ENCODE measurements at regions not wholly inside any gene's neighbourhood (a gene's known extent, or its start where the extent isn't known, plus 50 kb on each side); places are given as distances from the start of the nearest gene placed in this dataset.

GRCh38 chr5:169474226-169474625, 109.3 kb upstream of the SPDL1 start:
- TF ChIP-seq EZH2 (IDR thresholded peaks at IDR 0.05; ENCODE audit: borderline replicate concordance, low read depth, low read length, severe bottlenecking), result no peak
- TF ChIP-seq, protein P1, sequence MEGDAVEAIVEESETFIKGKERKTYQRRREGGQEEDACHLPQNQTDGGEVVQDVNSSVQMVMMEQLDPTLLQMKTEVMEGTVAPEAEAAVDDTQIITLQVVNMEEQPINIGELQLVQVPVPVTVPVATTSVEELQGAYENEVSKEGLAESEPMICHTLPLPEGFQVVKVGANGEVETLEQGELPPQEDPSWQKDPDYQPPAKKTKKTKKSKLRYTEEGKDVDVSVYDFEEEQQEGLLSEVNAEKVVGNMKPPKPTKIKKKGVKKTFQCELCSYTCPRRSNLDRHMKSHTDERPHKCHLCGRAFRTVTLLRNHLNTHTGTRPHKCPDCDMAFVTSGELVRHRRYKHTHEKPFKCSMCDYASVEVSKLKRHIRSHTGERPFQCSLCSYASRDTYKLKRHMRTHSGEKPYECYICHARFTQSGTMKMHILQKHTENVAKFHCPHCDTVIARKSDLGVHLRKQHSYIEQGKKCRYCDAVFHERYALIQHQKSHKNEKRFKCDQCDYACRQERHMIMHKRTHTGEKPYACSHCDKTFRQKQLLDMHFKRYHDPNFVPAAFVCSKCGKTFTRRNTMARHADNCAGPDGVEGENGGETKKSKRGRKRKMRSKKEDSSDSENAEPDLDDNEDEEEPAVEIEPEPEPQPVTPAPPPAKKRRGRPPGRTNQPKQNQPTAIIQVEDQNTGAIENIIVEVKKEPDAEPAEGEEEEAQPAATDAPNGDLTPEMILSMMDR (IDR thresholded peaks at IDR 0.05; ENCODE audit: borderline replicate concordance, extremely low read depth, low read length, poor library complexity, severe bottlenecking), result no peak
- H2AFZ ChIP-seq (ENCODE audit: low read depth, low read length), result no peak overlapping the region

DNA sequence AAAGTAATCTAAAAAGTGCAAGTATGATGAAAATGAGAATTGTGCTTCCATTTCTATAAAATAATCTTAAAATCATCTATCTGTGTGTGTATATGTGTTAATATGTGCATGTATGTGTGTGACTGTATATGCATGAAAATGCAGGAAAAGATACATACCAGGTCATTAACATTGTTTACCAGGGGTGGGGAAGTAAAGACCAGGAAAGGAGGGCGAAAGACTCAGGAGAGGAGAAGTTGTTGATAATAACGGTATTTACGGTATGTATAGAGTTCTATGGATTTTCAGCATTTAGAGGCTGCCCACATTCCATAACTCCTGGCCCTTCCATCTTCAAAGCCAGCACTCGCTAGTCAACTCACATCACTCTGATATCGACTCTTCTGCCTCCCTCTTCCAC, 111.0 kb upstream of the SPDL1 start:
- no peaks in the 10 kb centered on the region for H4K20me1 ChIP-seq (ENCODE audit: insufficient read depth, low read length)
- H3K4me2 ChIP-seq (ENCODE audit: insufficient read depth, low read length), result no peak overlapping the region
- H2AFZ ChIP-seq (ENCODE audit: low read depth, low read length), result no peak overlapping the region
- H3K4me3 ChIP-seq (ENCODE audit: low read depth in 1 of 2, low read length in 2 of 2), result no peak overlapping the region
- ATAC-seq (ENCODE audit: insufficient read depth, low read depth) (no peak), DNase-seq (no peak)
- H3K36me3 ChIP-seq (ENCODE audit: insufficient read depth, low read length), result no peaks in the 10 kb centered on the region
- no peaks in the 10 kb centered on the region for H3K27me3 ChIP-seq (ENCODE audit: insufficient read depth, low read length, poor library complexity)
- TF ChIP-seq, protein P1 (IDR thresholded peaks at IDR 0.05; ENCODE audit: borderline replicate concordance, extremely low read depth, low read length, poor library complexity, severe bottlenecking), result no peak
- TF ChIP-seq EZH2 (IDR thresholded peaks at IDR 0.05; ENCODE audit: borderline replicate concordance, low read depth, low read length, severe bottlenecking), result no peak
- no peaks in the 10 kb centered on the region for H3K9me3 ChIP-seq (ENCODE audit: insufficient read depth, low read length, severe bottlenecking)
- no peak overlapping the region for H3K9ac ChIP-seq (ENCODE audit: low read depth, low read length)
- H3K27ac ChIP-seq (ENCODE audit: low read length), result no peak overlapping the region
- H3K4me1 ChIP-seq (ENCODE audit: insufficient read depth, low read length), result no peaks in the 10 kb centered on the region
- no peaks in the 10 kb centered on the region for H3K79me2 ChIP-seq (ENCODE audit: insufficient read depth, low read length)

More at GRCh38 chr5:169474226-169474625, 109.3 kb upstream of the SPDL1 start:
- ATAC-seq (ENCODE audit: insufficient read depth, low read depth) (no peak), DNase-seq (no peak)
- H3K4me1 ChIP-seq (ENCODE audit: insufficient read depth, low read length), result no peaks in the 10 kb centered on the region
- no peak overlapping the region for H3K4me2 ChIP-seq (ENCODE audit: insufficient read depth, low read length)
- no peaks in the 10 kb centered on the region for H3K79me2 ChIP-seq (ENCODE audit: insufficient read depth, low read length)
- no peaks in the 10 kb centered on the region for H3K27me3 ChIP-seq (ENCODE audit: insufficient read depth, low read length, poor library complexity)
- H3K27ac ChIP-seq (ENCODE audit: low read length), result no peak overlapping the region
- H3K36me3 ChIP-seq (ENCODE audit: insufficient read depth, low read length), result no peaks in the 10 kb centered on the region
- no peaks in the 10 kb centered on the region for H3K9me3 ChIP-seq (ENCODE audit: insufficient read depth, low read length, severe bottlenecking)
- H3K4me3 ChIP-seq (ENCODE audit: low read depth in 1 of 2, low read length in 2 of 2), result no peak overlapping the region
- no peak overlapping the region for H3K9ac ChIP-seq (ENCODE audit: low read depth, low read length)
- no peaks in the 10 kb centered on the region for H4K20me1 ChIP-seq (ENCODE audit: insufficient read depth, low read length)

DNA sequence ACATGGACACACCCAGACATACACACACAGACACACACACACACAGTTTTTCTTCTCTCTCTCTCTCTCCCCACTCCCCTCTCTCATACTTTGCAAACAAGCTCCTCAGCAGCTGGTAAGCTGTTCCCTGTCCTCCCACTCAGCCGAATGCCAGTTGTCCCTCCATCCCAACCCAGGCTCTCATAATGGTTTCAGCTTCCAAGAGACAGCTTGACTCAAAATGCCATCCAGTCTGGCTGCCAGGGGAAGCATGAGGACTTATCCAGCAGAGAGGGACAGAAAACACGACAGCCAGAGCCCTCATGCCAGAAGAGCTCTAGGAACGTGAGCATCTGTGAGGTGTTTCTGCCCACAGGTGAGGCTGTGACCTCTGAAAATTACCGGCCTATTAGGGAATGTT, 112.6 kb upstream of the SPDL1 start:
- no peak for TF ChIP-seq EZH2 (IDR thresholded peaks at IDR 0.05; ENCODE audit: borderline replicate concordance, low read depth, low read length, severe bottlenecking)
- TF ChIP-seq, protein P1 (IDR thresholded peaks at IDR 0.05; ENCODE audit: borderline replicate concordance, extremely low read depth, low read length, poor library complexity, severe bottlenecking), result no peak

More for the DNA sequence above, 112.6 kb upstream of the SPDL1 start:
- Histone ChIP-seq H2AFZ (ENCODE audit: low read depth, low read length) (no peak overlapping the region), H3K79me2 (ENCODE audit: insufficient read depth, low read length) (no peaks in the 10 kb centered on the region), H3K4me3 (ENCODE audit: low read depth in 1 of 2, low read length in 2 of 2) (no peak overlapping the region), H3K4me2 (ENCODE audit: insufficient read depth, low read length) (no peak overlapping the region), H4K20me1 (ENCODE audit: insufficient read depth, low read length) (no peaks in the 10 kb centered on the region), H3K9me3 (ENCODE audit: insufficient read depth, low read length, severe bottlenecking) (no peaks in the 10 kb centered on the region), H3K4me1 (ENCODE audit: insufficient read depth, low read length) (no peaks in the 10 kb centered on the region), H3K9ac (ENCODE audit: low read depth, low read length) (no peak overlapping the region), H3K36me3 (ENCODE audit: insufficient read depth, low read length) (no peaks in the 10 kb centered on the region), H3K27ac (ENCODE audit: low read length) (no peak overlapping the region), H3K27me3 (ENCODE audit: insufficient read depth, low read length, poor library complexity) (no peaks in the 10 kb centered on the region)
- ATAC-seq (ENCODE audit: insufficient read depth, low read depth), result no peak
- no peak for DNase-seq
